Caki2 (cell line): ENCODE measurements at regions not wholly inside any gene's neighbourhood (a gene's known extent, or its start where the extent isn't known, plus 50 kb on each side); places are given as distances from the start of the nearest gene placed in this dataset.
A peak's percentile ranks its signal among the peaks of the same experiment; 100 is the strongest.
"Not testable (repeated sequence)": the region's sequence is repeated elsewhere in the genome, so short reads cannot be mapped to it uniquely, and the experiment has no call there.

ENCODE experiments used
- DNase-seq: peaks from one replicate; pipeline ENCODE4 v3.0.0-alpha.2; 2015; ENCODE audit warnings: low read depth
- in situ Hi-C: cut with HindIII; loops from 2 replicates; pipeline ENCODE4 v1.10.0; 2016; ENCODE audit warnings: low sequenced_read_pairs, low pct_unique_long_range_greater_than_20kb, mixed read lengths

DNA sequence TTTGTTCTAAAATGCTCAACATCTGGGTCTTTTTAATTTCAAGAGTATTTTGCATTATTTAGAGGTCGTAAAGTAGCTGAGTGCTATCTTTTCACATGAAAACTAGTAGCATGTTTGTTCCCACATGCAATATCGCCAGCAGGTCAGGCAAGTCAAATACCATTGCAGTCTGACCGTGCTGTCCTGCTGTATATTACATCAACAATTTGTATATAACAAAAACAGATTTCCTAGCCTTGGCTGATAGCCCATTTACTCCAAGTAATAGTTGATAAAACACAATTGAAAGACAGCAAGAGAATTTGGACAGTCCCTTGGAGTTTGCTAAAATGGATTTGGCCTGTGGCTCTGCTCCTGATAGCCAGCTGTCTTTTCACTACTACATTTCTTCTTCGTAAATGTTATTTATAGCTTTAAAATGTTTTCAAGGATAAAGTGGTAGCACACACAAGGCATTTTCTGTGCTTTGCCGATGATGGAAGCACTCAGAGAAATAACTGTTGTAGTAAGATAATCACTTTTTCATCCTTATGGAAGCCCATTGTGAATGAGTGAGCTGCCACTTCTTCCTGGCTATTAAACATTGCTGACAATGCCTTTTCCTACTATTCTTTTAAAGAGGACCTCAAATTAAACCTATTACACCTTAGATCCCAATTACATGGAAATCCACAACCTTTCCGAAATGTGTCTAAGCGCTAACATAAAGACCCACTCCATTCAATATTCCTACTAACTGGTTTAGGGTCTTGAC, 992.1 kb downstream of the MAT2B start:
- no peak for DNase-seq
- in situ Hi-C loops, result no loop called here

DNA sequence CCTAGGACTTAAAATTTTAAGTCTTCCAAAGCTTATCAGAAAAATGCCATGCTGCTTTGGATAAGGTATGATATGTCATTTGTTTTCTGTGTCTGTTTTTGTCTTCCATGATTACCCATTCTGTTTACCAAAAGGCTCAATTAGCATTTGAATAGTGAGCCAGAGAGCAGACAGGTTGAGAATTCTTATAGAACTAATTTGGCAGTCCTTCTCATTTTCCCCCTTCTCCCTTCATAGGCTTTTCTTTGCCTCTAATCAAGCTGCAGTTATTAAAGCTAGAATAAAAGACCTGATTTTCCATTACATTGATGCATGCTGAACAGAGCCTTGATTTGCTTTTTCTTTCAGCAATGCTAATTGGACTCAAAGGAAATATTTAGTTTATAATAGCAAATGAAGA, 993.0 kb downstream of the MAT2B start:
- in situ Hi-C loops, result no loop called here
- DNase-seq, result no peak

DNA sequence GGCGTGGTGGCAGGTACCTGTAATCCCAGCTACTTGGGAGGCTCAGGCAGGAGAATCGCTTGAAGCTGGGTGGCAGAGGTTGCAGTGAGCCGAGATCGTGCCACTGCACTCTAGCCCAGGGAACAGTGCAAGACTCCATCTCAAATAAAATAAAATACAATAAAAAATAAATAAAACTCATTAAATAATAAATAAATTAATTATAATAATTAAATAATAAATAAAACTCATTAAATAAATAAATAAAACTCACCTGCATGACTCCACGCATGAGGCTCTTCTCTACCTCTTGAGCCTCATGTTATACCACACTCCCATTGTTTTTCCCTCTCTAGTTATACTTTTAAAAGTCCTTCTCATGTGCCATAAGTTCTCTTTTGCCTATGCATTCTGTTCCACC, 995.4 kb downstream of the MAT2B start:
- in situ Hi-C loops, result no loop called here
- no peak for DNase-seq

DNA sequence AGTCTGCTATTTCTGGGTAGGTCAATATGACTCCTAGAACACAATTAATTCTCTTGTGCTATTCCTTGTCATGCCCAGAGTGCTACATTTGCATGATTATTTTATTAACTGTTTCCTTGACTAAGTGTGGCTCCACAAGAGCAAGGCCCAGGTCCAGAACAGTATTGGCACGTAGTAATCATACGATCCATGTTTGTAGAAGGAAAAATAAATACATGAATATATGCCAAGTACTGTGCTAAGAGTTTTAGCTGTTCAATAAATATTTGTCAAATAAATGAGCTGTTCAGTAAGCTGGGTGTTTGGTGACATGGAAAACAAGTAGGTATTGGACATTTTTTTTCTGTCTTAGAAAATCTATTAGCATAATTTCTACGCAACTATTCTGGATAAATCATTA, 995.9 kb downstream of the MAT2B start:
- no peak for DNase-seq
- in situ Hi-C loops, result no loop called here

DNA sequence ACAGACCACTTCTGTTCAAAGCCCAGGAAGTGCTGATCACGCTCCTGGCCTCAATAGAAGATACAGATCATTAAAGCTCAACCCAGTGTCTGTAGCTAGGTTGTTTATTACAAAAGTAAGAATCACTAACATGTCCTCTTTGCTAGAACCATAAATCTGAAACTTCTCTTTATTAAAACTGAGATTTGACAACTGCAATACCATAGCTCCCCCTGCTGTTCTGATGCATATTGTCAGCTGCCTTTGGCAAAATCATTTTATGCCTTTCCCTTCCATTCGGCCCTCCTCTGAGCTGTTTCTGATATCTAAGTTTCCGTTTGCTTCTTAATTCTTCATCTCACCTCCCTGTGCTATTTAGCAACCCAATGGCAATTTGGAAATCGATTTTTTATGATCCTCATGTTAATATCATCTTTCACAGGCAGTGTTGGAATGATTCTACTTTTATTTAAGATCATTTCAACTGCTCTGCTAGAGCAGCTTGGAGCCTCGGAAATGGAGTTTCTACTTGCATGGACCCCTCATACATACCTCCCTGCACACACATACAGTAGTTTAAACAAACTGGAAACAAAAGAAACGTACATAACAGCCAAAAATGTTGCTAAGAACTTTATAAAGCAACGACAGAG, 998.8 kb downstream of the MAT2B start:
- in situ Hi-C loops, result no loop called here

DNA sequence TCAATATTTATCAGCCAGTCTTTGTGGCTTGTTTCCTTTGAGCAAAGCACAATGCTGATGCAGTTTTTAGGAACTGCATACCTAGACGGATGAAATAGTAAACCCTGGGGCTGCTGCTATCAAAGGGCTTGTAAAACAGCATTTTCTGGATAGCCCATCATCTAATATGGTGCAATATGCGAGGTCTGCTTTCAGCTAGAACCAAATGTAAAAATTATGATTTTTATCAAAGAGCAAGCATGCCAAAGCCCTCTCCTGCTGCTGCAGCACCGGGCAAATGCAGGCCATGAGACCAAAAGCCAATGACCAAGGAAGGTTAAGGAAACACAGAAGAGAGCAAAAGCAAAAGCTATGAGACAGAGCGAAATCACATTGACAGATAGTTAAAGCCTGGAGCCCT, 1000.4 kb downstream of the MAT2B start:
- in situ Hi-C loops, result no loop called here
- DNase-seq, result no peak

More for the DNA sequence above, 998.8 kb downstream of the MAT2B start:
- DNase-seq, result peak; percentile 35

DNA sequence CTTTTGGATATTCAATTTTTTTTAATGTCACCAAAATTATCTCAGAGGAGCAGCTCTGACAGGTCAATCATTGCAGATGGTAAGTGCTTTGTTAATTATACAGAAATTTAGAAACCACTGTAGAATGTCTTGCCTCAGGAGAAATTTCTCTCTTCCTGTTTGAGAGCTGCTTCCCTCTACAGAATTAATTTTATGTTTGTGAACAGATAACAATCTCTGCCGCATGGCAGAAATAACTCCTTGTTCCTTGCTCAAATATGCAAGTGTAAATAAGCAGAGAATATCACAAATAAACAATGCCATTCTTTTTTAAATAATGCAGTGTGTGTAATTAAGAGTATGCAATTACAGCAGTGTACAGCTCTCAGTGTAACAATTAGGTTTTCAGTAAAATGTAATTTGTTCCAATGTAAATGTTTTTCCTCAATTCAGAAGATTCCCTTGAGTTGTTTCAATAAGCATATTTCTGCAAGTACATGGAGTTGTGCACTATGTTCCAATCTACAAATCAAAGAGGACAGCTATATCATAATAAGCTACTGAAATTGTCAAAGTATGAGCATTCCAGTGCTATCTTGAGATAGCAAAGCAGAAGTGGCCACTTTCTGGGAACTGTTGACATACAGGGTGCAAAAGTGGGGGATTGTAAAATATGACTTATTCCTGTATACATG, 1012.8 kb downstream of the MAT2B start:
- DNase-seq, result no peak
- in situ Hi-C loops, result no loop called here

DNA sequence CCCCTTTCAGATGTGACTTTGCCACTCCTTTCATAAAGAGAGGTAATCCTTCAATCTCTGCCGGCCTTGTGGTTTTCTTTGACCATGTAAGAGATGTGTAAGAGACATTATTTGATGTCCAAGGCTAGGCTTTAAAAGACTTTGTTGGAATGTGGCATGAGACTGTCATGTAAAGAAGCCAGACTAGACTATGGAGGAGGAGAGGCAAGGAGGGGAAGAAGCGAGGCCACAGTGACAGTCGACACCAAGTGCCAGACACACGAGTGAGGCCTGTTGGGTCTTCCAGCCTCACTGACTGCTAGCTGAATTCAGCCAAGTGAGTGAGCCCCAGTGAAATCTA, 1013.3 kb downstream of the MAT2B start:
- DNase-seq, result no peak
- in situ Hi-C loops, result no loop called here

DNA sequence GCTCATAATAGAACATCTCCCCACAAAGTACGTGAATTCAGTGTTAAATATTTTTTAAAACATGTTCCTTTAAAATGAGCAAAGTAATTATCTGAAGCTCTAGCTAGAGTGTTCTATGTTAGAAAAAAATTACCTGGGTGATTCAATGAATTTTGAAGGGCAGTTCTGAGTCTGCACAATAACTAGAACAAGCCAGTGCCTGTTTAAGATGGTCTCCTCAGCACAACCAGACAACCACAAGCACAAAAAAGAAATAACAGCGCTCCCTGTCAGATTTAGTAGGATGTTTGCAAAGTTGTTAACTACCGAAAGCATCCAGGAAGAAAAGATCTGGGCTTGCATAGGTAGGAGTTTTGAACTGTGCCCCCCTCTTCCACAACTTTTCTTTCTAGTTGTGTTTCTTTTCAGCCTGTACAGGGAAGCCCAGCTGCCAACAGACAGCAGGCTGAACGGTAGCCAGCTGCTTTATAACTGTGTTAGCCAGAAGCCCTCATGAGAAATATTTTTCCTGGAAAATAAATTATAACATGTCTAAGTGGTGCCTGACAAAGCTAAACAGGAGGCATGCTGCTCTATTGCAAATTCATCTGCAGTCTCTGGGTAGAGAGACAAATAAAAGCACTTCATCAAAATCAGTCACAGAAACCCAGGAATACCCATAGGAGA, 1026.9 kb downstream of the MAT2B start:
- no peak for DNase-seq
- in situ Hi-C loops, result no loop called here

DNA sequence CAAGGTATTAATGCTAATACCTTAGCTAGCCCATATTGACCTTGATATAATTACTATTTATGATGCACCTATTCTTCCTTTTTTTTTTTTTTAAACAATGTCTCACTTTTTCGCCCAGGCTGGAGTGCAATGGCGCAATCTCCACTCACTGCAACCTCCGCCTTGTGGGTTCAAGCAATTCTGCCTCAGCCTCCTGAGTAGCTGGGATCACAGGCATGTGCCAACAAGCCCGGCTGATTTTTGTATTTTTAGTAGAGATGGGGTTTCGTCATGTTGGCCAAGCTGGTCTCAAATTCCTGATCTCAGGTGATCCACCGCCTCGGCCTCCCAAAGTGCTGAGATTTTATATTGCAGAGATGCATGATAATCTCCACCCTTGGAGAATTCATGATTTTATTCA, 1028.0 kb downstream of the MAT2B start:
- in situ Hi-C loops, DNase-seq: not testable (repeated sequence)

DNA sequence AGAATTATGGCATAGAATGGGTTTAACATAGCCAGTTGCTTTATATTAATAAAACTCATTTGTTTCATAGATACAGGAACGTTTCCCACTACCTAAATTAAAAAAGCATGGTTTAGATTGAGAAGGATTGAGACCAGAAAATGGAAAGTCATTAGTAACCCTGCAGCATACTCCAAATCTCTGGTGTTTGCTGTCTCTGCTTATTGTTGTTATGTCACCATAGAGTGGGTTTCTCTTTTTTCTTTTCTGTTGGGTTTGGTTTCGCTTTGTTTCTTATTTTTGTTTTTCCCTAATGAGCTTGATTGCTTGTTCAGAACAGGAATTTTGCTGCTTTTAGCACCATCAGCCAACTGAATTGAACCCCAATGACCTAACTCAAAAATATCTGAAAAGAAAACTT, 1034.8 kb downstream of the MAT2B start:
- DNase-seq, result no peak
- in situ Hi-C loops, result no loop called here

DNA sequence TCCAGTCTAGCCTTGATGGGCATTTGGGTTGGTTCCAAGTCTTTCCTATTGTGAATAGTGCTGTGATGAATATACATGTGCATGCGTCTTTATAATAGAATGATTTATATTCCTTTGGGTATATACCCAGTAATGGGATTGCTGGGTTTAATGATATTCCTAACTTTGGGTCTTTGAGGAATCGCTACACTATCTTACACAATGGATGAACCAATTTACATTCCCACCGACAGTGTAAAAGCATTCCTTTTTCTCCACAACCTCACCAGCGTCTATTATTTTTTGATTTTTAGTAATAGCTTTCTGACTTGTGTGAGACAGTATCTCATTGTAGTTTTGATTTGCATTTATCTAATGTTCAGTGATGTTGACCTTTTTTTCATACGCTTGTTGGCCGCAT, 1040.1 kb downstream of the MAT2B start:
- no peak for DNase-seq

DNA sequence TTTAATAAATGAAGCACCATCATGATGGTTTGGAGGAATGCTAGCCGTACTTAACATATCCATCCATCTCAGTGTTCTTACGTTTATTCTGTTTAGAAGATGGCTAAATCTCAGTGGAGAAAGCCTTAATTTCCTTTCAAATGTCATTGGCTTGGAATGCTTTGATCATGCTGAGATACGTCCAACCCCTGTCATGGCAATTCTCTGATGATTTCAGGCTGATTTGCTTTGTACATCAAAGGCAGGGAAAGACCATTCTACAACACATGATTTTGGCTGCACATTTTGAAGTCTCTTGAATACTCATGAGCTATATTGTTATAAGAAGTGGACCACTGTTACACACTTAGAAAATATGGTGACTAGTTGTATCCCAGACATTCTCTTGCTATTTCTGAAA, 1048.4 kb downstream of the MAT2B start:
- in situ Hi-C loops, result no loop called here
- no peak for DNase-seq

More for the DNA sequence above, 1040.1 kb downstream of the MAT2B start:
- in situ Hi-C loops, result no loop called here

DNA sequence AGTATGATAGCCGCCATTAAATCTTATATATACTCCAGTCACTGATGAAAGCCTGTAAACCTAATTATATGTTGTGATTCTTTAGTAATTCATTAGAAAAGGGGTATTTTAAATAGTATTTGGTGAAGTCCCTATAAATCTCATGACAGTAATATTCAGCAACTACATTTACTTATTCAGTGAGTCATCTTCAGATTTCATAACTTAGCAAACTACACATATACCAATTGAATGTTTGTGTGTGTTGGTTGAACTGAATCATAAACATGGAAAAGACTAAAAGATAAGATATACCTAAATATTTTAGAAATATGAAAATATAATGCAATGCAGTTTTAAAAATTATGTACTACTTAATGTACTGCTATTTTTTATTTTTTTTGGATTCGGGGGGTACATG, 1050.4 kb downstream of the MAT2B start:
- no peak for DNase-seq
- in situ Hi-C loops, result no loop called here

DNA sequence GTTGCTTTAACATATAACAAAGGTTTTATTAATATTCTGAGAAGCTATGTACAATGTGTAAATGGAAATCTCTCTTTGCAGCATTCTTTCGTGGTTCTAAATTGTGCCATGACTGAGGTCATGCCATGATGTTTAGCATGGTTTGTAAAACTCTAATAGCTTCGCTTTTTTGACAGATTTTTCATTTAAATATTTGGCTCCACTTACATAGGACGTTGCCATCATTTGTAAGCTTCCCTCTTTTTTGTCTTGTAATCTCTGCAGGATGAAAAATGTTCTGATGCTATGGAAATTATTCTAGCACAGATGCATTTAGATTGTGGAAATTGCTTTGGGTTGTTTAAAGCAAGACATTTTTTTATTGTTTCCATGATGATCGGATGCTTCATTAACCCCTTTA, 1054.8 kb downstream of the MAT2B start:
- no peak for DNase-seq
- in situ Hi-C loops, result no loop called here

DNA sequence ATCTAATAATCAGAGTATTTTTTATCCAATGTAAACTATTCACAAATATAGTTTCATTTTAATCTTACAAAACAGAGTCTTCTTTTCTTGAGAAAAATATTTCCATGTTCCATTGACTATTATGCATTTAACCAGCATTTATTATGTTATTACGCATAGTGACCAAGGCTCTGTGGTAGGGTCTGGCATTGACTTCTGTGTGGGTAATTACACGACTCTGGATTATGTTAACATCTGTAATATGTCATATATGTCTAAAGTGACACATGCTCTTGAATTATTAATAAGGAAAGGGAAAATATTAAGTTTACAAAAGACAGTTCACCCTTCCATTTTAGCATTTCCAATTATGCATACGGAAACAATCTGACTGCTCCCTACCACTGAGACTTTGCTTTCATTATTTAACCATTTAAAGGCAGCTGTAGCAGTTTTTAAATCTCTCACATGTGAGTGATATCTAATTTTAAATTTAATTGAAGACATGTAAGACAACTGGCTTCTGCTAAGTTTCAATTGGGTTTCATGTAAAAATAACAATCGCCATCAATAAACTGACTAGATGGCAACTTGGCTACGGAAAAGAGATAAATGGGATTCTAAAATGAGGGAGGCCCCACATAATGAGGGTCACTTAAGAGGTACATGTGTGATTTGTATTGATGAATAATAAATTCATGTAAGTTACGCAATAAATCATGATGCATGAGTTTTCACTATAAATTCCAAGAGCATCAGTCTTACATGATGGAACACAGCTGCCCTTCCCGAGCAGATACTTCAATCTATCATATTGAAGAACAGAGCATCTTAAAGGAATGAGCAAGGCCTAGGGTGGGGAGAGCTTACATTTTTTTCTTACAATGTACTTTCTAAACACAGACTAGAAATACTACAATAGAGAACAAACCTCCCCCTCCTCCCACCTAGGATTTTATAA, 1056.8 kb downstream of the MAT2B start:
- in situ Hi-C loops, result no loop called here
- no peak for DNase-seq

DNA sequence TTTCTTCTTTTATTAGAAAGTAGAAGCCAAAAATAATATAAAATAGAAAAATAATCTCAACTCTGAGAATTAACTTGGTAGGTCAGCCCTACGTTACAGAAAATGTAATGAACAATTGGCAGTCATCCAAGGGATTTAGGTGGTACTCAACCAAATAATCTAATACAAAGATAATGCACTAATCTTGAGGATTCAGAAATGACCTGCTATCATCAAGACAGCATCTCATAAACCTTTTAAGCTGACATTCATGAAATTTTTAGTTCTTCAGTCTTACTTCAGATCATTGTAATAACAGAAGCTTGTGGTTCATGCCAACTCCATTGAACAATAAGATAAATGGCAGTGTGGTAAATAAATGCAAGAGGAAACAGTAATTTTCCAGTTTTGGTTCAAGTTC, 1058.0 kb downstream of the MAT2B start:
- in situ Hi-C loops, result no loop called here
- DNase-seq, result no peak

DNA sequence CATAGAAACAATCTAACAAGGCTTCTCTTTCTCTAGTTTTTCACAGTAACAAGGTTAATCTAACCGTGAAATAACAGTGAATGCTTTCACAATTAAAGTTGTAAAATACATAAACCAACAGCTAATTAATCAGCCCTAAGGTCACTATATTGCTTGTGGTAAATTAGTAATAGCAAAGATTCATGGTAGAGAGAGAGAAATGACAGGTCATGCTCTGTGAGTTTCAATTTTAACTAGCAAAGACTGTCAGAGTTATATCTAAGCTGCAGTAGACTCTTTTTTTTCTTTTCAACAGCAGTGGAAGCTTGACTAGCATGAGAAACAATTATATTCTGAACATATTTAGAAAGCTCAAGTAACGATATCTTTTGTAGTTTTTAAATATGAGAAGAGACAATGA, 1068.0 kb downstream of the MAT2B start:
- in situ Hi-C loops, result no loop called here
- no peak for DNase-seq
